Adrenal gland (tissue), 5 donors: ENCODE measurements at regions not wholly inside any gene's neighbourhood (a gene's known extent, or its start where the extent isn't known, plus 50 kb on each side); places are given as distances from the start of the nearest gene placed in this dataset.

Experiments
- POLR2A ChIP-seq, 2 donors: fragments of 450-650 bp; IDR thresholded peaks; one replicate each; pipeline ENCODE4 v1.6.1; 2017; ENCODE audit warnings: antibody characterized with exemption in 2 of 2, mild to moderate bottlenecking in 2 of 2, moderate library complexity in 1 of 2
- TF ChIP-seq, protein P1 (sequence below), 6 experiments: fragments of 450-650 bp in 4 of 6; fragments of 200-600 bp in 2 of 6; sonication (generic) in 1 of 6; IDR thresholded peaks; 1 replicate in 5 of 6; 2 replicates in 1 of 6; pipeline versions ENCODE4 v1.5.1 to v1.8.0; 2016 to 2021; ENCODE audit warnings: antibody characterized with exemption in 6 of 6, mild to moderate bottlenecking in 2 of 6, moderate library complexity in 1 of 6
- donor health status: DM: no; HTN: no; CAD: no.

DNA sequence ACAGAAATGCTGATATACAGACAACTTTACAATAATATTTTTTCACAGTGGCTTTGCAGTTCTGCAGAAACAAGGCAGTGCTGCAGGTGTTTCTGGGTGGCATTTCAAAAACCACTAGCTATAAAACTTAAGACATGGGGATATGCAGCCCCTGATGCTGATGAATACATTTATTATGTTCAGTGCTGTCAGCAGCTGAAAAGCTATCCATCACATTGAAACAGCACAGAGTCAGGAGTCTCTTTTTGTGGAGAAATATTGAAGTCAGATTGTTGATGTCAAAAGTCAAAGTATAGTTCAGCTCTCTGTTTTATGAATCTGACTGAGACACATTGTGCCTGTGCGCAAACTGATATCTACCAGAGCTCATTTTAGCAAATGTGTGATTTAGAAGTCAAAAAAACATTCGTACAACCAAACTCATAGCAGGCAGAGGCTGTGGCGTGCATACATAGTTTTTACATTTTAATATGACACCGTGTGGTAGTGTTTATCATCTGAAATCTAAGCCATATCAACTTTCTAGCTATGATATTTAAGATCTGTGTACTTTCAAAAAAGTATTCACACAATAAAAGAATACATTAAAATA is 467.6 kb downstream of the PRKD1 start:
- no peak for TF ChIP-seq POLR2A (IDR thresholded peaks at IDR 0.05)
- TF ChIP-seq, protein P1, sequence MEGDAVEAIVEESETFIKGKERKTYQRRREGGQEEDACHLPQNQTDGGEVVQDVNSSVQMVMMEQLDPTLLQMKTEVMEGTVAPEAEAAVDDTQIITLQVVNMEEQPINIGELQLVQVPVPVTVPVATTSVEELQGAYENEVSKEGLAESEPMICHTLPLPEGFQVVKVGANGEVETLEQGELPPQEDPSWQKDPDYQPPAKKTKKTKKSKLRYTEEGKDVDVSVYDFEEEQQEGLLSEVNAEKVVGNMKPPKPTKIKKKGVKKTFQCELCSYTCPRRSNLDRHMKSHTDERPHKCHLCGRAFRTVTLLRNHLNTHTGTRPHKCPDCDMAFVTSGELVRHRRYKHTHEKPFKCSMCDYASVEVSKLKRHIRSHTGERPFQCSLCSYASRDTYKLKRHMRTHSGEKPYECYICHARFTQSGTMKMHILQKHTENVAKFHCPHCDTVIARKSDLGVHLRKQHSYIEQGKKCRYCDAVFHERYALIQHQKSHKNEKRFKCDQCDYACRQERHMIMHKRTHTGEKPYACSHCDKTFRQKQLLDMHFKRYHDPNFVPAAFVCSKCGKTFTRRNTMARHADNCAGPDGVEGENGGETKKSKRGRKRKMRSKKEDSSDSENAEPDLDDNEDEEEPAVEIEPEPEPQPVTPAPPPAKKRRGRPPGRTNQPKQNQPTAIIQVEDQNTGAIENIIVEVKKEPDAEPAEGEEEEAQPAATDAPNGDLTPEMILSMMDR (IDR thresholded peaks at IDR 0.05), result no peak
